Activated CD8-positive, alpha-beta T cell treated with anti-CD3 and anti-CD28 coated beads for 36 hours (primary cell): ENCODE measurements at regions not wholly inside any gene's neighbourhood (a gene's known extent, or its start where the extent isn't known, plus 50 kb on each side); places are given as distances from the start of the nearest gene placed in this dataset.
"Not testable (repeated sequence)": the region's sequence is repeated elsewhere in the genome, so short reads cannot be mapped to it uniquely, and the experiment has no call there.

Experiments used
- ATAC-seq: fragments of 200-7000 bp; cut with Tn5 transposase; one replicate; pipeline ENCODE4 v1.10.0; 2021; ENCODE audit warnings: mild to moderate bottlenecking, moderate library complexity
- CTCF ChIA-PET: fragments of 350-600 bp; sonication (Branson Sonifier 250); formaldehyde crosslinking; loops from one replicate; lab custom pipeline; 2021; ENCODE audit warnings: antibody characterized with exemption; lab: Charles Lee
- POLR2A ChIA-PET: fragments of 350-600 bp; sonication (Branson Sonifier 250); formaldehyde crosslinking; loops from one replicate; lab custom pipeline; 2021; ENCODE audit warnings: antibody characterized with exemption; lab: Charles Lee
- DNase-seq: peaks from one replicate; pipeline ENCODE4 v3.0.0-alpha.2; 2020
- H3K27ac Mint-ChIP-seq: one replicate; pipeline ENCODE4 v1.8.0; 2021; ENCODE audit warnings: mild to moderate bottlenecking, mixed read lengths
- H3K27me3 Mint-ChIP-seq: one replicate; pipeline ENCODE4 v1.8.0; 2021; ENCODE audit warnings: mixed read lengths
- H3K36me3 Mint-ChIP-seq: one replicate; pipeline ENCODE4 v1.8.0; 2021; ENCODE audit warnings: low read depth, mixed read lengths
- H3K4me1 Mint-ChIP-seq: one replicate; pipeline ENCODE4 v1.8.0; 2021; ENCODE audit warnings: low read depth, mixed read lengths
- H3K4me3 Mint-ChIP-seq: one replicate; pipeline ENCODE4 v1.8.0; 2021; ENCODE audit warnings: mild to moderate bottlenecking, moderate library complexity, mixed read lengths
- H3K9me3 Mint-ChIP-seq: one replicate; pipeline ENCODE4 v1.8.0; 2021; ENCODE audit warnings: mixed read lengths
- intact Hi-C: fragments of 100-400 bp; cut with micrococcal nuclease; formaldehyde crosslinking; loops from one replicate; pipeline ENCODE4 v1.10.0; 2022
- TF ChIP-seq, protein P1 (sequence below): fragments of 200-600 bp; IDR thresholded peaks from one replicate; pipeline ENCODE4 v1.8.0; 2022; ENCODE audit warnings: antibody characterized with exemption, mild to moderate bottlenecking

DNA sequence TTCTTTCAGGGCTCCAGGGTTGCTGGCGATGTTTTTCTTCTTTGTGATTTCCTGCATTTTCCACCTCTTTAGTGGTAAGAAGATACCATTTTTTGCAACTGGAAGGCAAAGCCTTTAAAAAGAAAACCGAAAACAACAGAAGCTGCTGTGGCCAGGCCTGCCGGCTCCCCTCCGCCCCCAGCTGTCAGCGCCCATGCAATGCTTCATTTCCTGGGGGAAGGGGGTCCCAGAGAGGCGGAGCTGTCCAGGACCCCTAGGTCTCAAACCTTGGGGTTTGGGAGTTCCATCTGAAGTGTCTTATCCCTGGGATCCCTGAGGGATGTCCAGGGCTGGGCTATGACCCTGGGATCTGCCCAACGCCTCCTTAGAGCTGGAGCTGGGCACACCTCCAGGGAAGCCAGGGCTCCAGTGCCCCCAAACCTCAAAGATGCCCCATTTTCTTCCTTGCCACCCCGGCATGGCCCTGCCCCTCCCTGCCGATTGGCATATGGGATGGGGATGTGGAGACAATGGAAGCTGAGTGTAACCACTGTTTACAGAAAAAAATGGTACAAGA lies 257.2 kb upstream of the MVB12B start:
- DNase-seq (no peak), ATAC-seq (no peak)
- H3K36me3 Mint-ChIP-seq = no peaks in the 10 kb centered on the region
- no peaks in the 10 kb centered on the region for H3K9me3 Mint-ChIP-seq
- TF ChIP-seq, protein P1, sequence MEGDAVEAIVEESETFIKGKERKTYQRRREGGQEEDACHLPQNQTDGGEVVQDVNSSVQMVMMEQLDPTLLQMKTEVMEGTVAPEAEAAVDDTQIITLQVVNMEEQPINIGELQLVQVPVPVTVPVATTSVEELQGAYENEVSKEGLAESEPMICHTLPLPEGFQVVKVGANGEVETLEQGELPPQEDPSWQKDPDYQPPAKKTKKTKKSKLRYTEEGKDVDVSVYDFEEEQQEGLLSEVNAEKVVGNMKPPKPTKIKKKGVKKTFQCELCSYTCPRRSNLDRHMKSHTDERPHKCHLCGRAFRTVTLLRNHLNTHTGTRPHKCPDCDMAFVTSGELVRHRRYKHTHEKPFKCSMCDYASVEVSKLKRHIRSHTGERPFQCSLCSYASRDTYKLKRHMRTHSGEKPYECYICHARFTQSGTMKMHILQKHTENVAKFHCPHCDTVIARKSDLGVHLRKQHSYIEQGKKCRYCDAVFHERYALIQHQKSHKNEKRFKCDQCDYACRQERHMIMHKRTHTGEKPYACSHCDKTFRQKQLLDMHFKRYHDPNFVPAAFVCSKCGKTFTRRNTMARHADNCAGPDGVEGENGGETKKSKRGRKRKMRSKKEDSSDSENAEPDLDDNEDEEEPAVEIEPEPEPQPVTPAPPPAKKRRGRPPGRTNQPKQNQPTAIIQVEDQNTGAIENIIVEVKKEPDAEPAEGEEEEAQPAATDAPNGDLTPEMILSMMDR = no peak
- intact Hi-C loops = no loop called here
- ChIA-PET POLR2A (no interaction called here), CTCF (no interaction called here)
- peaks cover 15% of the 10 kb centered on the region for H3K27me3 Mint-ChIP-seq
- no peak overlapping the region for H3K27ac Mint-ChIP-seq
- H3K4me3 Mint-ChIP-seq = no peak overlapping the region
- no peaks in the 10 kb centered on the region for H3K4me1 Mint-ChIP-seq

DNA sequence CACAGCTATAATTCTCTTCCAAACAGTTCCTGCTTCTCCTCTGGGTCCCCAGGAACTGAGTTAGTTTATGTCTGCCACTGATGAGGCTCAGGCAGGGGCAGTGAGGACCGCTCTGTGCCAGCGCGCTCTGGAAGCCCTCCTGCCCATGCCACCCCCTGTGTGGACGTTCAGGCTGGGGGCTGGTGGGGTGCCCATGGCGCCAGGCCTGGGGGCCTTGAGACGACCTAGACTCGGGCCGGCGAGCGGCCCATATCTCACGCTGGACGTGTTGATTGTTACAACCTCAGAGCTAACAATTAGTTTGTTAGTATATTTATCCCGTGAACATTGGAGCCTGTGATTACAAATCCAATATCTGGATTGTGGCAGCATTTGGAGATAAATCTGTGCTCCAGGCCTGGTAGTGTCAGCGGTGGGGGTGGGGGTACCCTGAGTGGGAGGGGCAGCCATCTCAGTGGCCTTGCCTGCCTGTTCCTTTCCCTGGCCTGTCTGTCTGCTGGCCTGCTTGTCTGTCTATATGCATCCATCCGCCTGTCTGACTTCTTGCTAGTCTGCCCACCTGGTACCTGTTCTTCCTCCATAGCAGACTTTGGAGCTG lies 256.5 kb upstream of the MVB12B start:
- Mint-ChIP-seq H3K4me3 (no peak overlapping the region), H3K9me3 (no peaks in the 10 kb centered on the region), H3K4me1 (no peaks in the 10 kb centered on the region), H3K27me3 (peaks cover 15% of the 10 kb centered on the region), H3K36me3 (no peaks in the 10 kb centered on the region), H3K27ac (no peak overlapping the region)
- DNase-seq (no peak), ATAC-seq (no peak)
- TF ChIP-seq, protein P1 = no peak
- ChIA-PET CTCF (no interaction called here), POLR2A (no interaction called here)
- intact Hi-C loops = no loop called here

DNA sequence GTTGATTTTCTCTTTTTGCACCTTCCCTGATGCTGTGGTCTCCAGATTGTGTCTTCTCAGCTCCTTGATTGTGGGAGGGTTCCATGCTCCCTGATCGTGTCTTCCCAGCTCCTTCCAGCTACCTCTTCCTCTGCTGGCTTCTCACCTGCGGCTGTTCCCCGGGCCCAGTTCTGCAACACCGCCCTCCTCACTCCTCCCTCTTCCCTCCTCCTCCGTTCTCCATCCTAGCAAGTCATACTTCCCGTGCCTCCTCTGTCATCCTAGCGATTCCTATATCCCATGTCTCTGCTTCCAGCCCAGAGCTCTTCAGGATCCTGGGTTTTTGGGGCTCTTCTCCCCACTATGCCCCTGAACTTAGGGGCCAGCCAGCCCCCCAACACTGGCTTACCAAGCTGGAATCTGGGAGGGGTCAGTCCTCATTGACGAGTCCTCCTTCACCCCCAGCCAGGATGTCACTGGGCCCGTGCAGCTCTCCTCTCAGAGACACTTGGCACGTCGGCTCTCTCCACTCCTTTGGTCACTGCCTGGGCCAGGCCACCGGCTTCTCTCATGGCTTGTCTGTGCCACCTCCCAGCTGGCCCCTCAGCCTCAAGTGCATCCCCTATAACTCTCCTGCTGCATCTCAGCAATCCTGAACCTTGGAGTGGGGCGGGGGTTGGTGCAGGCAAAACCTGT lies 255.4 kb upstream of the MVB12B start:
- ChIA-PET CTCF (no interaction called here), POLR2A (no interaction called here)
- no peak overlapping the region for H3K4me3 Mint-ChIP-seq
- DNase-seq (no peak), ATAC-seq (no peak)
- no peaks in the 10 kb centered on the region for H3K36me3 Mint-ChIP-seq
- H3K9me3 Mint-ChIP-seq = no peaks in the 10 kb centered on the region
- H3K27ac Mint-ChIP-seq = no peak overlapping the region
- intact Hi-C loops = no loop called here
- H3K4me1 Mint-ChIP-seq = no peaks in the 10 kb centered on the region
- TF ChIP-seq, protein P1 = no peak
- peaks cover 11% of the 10 kb centered on the region for H3K27me3 Mint-ChIP-seq

DNA sequence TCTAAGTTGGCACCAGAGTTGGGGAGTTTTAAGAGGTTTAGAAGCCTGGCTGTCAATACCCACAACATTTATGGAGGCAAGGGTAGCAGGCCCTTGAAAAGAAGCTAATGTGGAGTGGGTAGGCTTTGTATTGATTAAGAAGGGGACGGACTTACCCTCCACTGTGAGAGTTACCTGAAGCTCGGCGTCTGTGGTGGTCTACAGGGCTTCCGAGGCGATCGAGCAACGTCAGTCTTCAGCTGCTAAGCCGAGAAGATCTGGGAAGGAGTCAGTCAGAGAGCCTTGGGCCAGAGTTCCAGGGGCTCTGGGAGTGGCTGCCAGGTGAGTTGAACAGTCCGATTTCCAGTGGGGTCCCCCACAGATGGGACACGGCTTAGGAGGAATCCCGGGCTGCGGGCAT lies 249.0 kb upstream of the MVB12B start:
- H3K4me3 Mint-ChIP-seq, DNase-seq, ATAC-seq, H3K27ac Mint-ChIP-seq, H3K36me3 Mint-ChIP-seq, H3K4me1 Mint-ChIP-seq, CTCF ChIA-PET, POLR2A ChIA-PET, H3K9me3 Mint-ChIP-seq, intact Hi-C loops: not testable (repeated sequence)
- peaks cover 14% of the 10 kb centered on the region for H3K27me3 Mint-ChIP-seq

DNA sequence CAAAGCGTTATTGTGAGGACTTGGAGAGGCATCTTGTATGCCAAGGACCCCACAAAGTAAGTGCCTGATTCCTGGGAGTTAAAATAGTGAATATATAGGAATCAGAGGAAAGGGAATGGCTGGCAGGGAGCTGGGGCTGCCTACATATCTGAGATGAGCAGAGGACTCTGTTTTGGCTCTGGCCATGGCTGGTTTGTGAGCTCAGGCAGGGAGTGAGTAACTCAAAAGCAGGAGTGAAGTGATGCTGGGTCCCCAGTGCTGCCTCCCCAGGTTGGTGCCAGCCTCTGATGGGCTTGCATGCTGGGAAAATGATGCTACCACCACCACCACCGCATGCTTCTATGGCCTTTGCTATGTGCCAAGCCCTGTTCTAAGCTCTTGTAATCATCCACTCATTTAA lies 246.0 kb upstream of the MVB12B start:
- ATAC-seq = no peak
- intact Hi-C loops = no loop called here
- CTCF ChIA-PET = interaction anchor here (0.8 kb wide), 1 partner anchor 709 kb away, joined by 3 read pairs; no protein-coding TSS in a partner anchor
- Mint-ChIP-seq H3K9me3 (peaks cover 3% of the 10 kb centered on the region), H3K4me1 (peaks cover 6% of the 10 kb centered on the region), H3K27ac (no peak overlapping the region), H3K27me3 (peaks cover 22% of the 10 kb centered on the region), H3K4me3 (no peak overlapping the region), H3K36me3 (no peaks in the 10 kb centered on the region)
- POLR2A ChIA-PET = no interaction called here
- DNase-seq = no peak
- TF ChIP-seq, protein P1 = no peak
